Upper lobe of right lung (tissue), 1 donor: ENCODE measurements at regions not wholly inside any gene's neighbourhood (a gene's known extent, or its start where the extent isn't known, plus 50 kb on each side); places are given as distances from the start of the nearest gene placed in this dataset.
"Not testable (repeated sequence)": the region's sequence is repeated elsewhere in the genome, so short reads cannot be mapped to it uniquely, and the experiment has no call there.

Experiments used
- ATAC-seq: fragments of 200-7000 bp; cut with Tn5 transposase; one replicate; pipeline ENCODE4 v1.9.1; 2020; ENCODE audit warnings: mild to moderate bottlenecking, moderate library complexity
- DNase-seq: peaks from one replicate; pipeline ENCODE4 v3.0.0-alpha.2; 2020
- H3K27ac ChIP-seq: fragments of 200-600 bp; one replicate; pipeline ENCODE4 v1.8.0; 2022
- H3K27me3 ChIP-seq: fragments of 200-600 bp; one replicate; pipeline ENCODE4 v1.8.0; 2022; ENCODE audit warnings: mild to moderate bottlenecking
- H3K36me3 ChIP-seq: fragments of 200-600 bp; one replicate; pipeline ENCODE4 v1.8.0; 2022
- H3K4me1 ChIP-seq: fragments of 200-600 bp; one replicate; pipeline ENCODE4 v1.8.0; 2022
- H3K4me3 ChIP-seq: fragments of 200-600 bp; one replicate; pipeline ENCODE4 v1.8.0; 2022; ENCODE audit warnings: mild to moderate bottlenecking
- H3K9me3 ChIP-seq: fragments of 200-600 bp; one replicate; pipeline ENCODE4 v1.8.0; 2022
- intact Hi-C: fragments of 100-400 bp; cut with DNase I; formaldehyde crosslinking; loops from one replicate; pipeline ENCODE4 v1.11.0; 2022
- TF ChIP-seq, protein P1 (sequence below): fragments of 200-600 bp; IDR thresholded peaks from one replicate; pipeline ENCODE4 v1.8.0; 2022; ENCODE audit warnings: antibody characterized with exemption
- donor health status: DM: no; HTN: yes; CAD: no; lungs with severe emphysema.

DNA sequence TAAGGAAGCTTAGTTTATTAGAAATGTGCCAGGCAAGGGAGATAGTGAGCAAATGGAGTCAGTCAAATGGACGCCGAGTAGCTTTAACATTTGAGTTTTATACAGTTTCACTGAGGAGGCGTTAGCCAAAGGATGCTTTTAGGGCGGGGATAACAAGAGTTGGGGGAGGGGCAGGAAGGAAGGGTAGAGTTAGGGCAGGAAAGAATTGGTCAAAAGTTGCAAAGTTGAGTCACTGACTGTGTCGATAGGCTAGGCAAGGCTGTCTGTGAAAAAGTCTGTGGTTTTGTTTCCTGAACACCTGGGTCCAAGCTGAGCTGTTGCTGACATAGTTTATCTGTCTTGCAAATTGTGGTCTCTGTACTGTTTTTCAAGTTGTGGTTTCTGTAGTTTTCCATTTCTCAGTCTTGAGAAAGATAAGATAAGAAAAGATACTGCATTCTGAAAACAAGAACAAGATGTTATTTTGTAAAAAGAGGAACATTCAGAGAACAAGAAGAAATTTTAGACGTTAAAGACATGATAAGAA, 62.6 kb upstream of the RESF1 start:
- Histone ChIP-seq H3K4me1 (peaks cover 29% of the 10 kb centered on the region), H3K9me3 (no peaks in the 10 kb centered on the region), H3K27ac (peak overlapping the region; percentile 70), H3K27me3 (no peaks in the 10 kb centered on the region), H3K4me3 (no peak overlapping the region), H3K36me3 (no peaks in the 10 kb centered on the region)
- DNase-seq (no peak), ATAC-seq (peak; percentile 85)
- TF ChIP-seq, protein P1, sequence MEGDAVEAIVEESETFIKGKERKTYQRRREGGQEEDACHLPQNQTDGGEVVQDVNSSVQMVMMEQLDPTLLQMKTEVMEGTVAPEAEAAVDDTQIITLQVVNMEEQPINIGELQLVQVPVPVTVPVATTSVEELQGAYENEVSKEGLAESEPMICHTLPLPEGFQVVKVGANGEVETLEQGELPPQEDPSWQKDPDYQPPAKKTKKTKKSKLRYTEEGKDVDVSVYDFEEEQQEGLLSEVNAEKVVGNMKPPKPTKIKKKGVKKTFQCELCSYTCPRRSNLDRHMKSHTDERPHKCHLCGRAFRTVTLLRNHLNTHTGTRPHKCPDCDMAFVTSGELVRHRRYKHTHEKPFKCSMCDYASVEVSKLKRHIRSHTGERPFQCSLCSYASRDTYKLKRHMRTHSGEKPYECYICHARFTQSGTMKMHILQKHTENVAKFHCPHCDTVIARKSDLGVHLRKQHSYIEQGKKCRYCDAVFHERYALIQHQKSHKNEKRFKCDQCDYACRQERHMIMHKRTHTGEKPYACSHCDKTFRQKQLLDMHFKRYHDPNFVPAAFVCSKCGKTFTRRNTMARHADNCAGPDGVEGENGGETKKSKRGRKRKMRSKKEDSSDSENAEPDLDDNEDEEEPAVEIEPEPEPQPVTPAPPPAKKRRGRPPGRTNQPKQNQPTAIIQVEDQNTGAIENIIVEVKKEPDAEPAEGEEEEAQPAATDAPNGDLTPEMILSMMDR, result no peak
- intact Hi-C loops, result no loop called here

DNA sequence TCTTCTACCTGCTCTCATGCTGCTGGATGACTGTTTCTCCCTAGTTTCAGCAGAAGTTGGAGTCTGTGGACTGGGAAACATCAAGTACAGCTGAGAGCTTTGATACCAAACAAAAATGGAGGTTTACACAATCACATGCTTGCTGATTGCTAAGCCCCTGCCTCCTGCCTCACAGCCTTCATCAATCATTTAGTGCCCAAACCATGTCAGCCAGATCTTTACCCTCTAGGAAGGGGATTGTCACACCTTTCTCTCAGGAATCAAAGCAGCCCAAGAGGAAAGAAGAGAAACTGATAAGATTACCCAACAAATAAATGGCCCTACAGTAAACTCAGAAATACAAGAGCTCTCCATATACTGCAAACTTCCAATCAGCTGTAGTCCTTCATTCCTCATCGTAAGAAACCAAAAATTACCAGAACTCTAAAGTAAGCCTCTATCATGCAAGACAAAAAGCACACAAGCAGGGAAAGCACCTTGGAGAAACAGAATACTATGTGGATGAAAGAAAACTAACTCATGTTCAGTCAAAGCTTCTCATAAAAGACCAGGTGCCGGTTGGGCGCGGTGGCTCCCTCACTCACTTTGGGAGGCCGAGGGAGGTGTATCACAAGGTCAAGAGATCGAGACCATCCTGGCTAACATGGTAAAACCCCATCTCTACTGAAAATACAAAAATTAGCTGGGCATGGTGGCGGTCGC, 63.6 kb upstream of the RESF1 start:
- Histone ChIP-seq H3K36me3 (no peaks in the 10 kb centered on the region), H3K27me3 (no peaks in the 10 kb centered on the region), H3K27ac (peak overlapping the region; percentile 55), H3K4me3 (no peak overlapping the region), H3K9me3 (no peaks in the 10 kb centered on the region), H3K4me1 (peaks cover 29% of the 10 kb centered on the region)
- ATAC-seq, result no peak
- intact Hi-C loops, result no loop called here
- TF ChIP-seq, protein P1, result no peak
- no peak for DNase-seq

DNA sequence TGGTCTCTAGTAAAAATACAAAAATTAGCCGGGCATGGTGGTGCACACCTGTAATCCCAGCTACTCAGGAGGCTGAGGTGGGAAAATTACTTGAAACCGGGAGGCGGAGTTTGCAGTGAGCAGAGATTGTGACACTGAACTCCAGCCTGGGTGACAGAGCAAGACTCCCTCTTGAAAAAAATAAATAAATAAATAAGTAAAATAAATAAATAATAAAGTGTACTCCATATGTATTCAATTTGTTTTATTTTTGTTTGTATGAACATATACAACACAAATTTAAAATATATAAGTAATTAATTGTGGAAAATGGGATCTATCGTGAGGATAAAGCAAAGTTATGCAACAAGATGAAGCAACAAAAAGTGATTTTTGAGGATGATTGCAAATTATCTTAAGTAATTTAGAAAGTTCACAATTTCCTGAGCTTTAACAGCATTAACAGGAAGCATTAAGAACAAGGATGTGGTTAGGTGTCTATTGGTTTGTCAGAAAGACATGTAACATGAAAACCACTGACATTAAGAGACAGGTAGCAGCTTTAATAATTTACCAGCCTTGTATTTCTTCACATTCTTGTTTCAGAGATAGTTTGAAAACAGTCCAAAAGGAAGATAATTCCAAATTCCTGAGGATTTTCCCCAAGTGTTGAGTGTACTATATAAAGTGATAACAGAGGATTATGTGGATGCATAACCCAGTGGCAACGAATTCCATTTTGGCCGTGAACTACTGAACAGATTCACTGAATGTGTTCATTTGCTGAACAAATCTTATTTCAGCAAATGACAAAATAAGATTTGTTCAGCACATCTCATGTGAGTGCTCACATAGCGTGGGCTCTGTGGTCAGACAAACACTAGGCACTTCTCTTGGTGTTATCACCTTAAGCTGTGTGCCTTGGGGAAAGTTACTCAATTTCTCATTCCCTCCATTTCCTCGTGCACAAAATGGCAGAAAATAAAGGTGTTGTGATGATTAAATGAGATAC, 68.6 kb upstream of the RESF1 start:
- ATAC-seq, result peak; percentile 51
- no peak overlapping the region for H3K27ac ChIP-seq
- TF ChIP-seq, protein P1, result no peak

DNA sequence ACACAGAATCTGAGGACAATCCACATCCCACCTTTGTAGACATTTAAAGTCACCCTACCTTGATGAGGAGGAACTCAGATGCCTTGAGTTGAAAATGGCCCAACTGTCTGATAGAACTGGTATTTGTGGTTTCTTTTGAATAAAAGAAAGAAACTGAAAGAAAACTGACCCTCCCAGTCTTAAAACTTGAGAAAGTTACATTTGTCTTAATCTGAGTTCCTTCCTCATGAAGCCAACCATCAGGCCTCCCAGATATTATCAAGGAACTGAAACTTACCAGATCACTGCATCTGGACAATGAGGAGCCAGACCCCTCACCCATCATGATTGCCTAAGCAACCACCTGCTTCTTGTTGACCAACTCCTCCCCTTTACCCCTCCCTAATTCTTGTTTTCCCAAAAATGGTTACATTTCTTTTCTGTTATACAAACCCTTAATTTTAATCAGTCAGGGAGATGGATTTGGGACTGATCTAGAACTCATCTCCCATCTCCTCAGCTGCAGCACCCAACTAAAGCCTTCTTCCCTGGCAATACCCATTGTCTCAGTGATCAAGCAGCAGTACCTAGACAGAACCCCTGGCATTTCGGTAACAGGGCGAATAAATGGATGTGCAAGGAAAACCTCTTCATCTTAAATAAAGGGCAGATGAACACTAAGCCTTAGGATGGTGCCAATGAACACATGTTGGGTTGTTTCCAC, 72.0 kb upstream of the RESF1 start:
- ATAC-seq, result no peak
- Histone ChIP-seq H3K36me3 (no peaks in the 10 kb centered on the region), H3K27ac (no peak overlapping the region), H3K4me3 (no peak overlapping the region), H3K4me1 (no peaks in the 10 kb centered on the region), H3K27me3 (no peaks in the 10 kb centered on the region), H3K9me3 (no peaks in the 10 kb centered on the region)
- TF ChIP-seq, protein P1, result no peak
- intact Hi-C loops, result no loop called here
- no peak for DNase-seq

More for the DNA sequence above, 68.6 kb upstream of the RESF1 start:
- no peak overlapping the region for H3K4me3 ChIP-seq
- intact Hi-C loops, result no loop called here
- H3K9me3 ChIP-seq, result no peaks in the 10 kb centered on the region
- no peaks in the 10 kb centered on the region for H3K36me3 ChIP-seq
- no peaks in the 10 kb centered on the region for H3K27me3 ChIP-seq
- no peak for DNase-seq
- no peaks in the 10 kb centered on the region for H3K4me1 ChIP-seq

DNA sequence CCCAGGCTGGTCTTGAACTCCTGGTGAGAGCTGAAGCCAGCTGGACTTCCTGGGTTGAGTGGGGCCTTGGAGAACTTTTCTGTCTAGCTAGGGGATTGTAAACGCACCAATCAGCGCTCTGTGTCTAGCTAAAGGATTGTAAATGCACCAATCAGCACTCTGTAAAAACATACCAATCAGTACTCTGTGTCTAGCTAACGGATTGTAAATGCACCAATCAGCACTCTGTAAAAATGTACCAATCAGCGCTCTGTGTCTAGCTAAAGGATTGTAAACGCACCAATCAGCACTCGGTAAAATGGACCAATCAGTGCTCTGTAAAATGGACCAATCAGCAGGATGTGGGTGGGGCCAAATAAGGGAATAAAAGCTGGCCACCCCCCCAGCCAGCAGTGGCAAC, 76.5 kb upstream of the RESF1 start:
- H3K27ac ChIP-seq, H3K4me1 ChIP-seq, intact Hi-C loops, H3K27me3 ChIP-seq, H3K36me3 ChIP-seq, ATAC-seq, H3K4me3 ChIP-seq, H3K9me3 ChIP-seq, DNase-seq: not testable (repeated sequence)
